ENCODE measurements at regions not wholly inside any gene's neighbourhood (a gene's known extent, or its start where the extent isn't known, plus 50 kb on each side); places are given as distances from the start of the nearest gene placed in this dataset.
"Not testable (repeated sequence)": the region's sequence is repeated elsewhere in the genome, so short reads cannot be mapped to it uniquely, and the experiment has no call there.

- no peak for DNase-seq
Measured at GRCh38 chr6:81326881-81327561, 425.5 kb downstream of the TENT5A start.

- DNase-seq = no peak
Measured at GRCh38 chr6:81309811-81310210, 442.7 kb downstream of the TENT5A start.

- no peak for DNase-seq
Measured at GRCh38 chr6:81308577-81309279, 443.8 kb downstream of the TENT5A start.

GRCh38 chr6:81307651-81308214 lies 444.7 kb downstream of the TENT5A start:
- DNase-seq = no peak

GRCh38 chr6:81304466-81304865 lies 448.0 kb downstream of the TENT5A start:
- DNase-seq = no peak

- no peak for DNase-seq
Measured at GRCh38 chr6:81300961-81301360, 451.5 kb downstream of the TENT5A start.

GRCh38 chr6:81298751-81299150 lies 453.7 kb downstream of the TENT5A start:
- DNase-seq = no peak

- DNase-seq = no peak
Measured at GRCh38 chr6:81295310-81295709, 457.2 kb downstream of the TENT5A start.

- DNase-seq = no peak
Measured at GRCh38 chr6:81293896-81294295, 458.6 kb downstream of the TENT5A start.

- no peak for DNase-seq
Measured at GRCh38 chr6:81289229-81289628, 463.3 kb downstream of the TENT5A start.

- DNase-seq = no peak
Measured at GRCh38 chr6:81265106-81265505, 487.4 kb downstream of the TENT5A start.

- no peak for DNase-seq
Measured at GRCh38 chr6:81263531-81264168, 488.8 kb downstream of the TENT5A start.

GRCh38 chr6:81262656-81263055 lies 489.8 kb downstream of the TENT5A start:
- DNase-seq = no peak

GRCh38 chr6:81256223-81256622 lies 496.3 kb downstream of the TENT5A start:
- not testable (repeated sequence) for DNase-seq

- no peak for DNase-seq
Measured at GRCh38 chr6:81253821-81254220, 498.7 kb downstream of the TENT5A start.

GRCh38 chr6:81252231-81252630 lies 500.2 kb downstream of the TENT5A start:
- DNase-seq = no peak

GRCh38 chr6:81246200-81246599 lies 506.3 kb downstream of the TENT5A start:
- DNase-seq = no peak

GRCh38 chr6:81242624-81243023 lies 509.9 kb downstream of the TENT5A start:
- no peak for DNase-seq

- DNase-seq = no peak
Measured at GRCh38 chr6:81241126-81242041, 511.1 kb downstream of the TENT5A start.

- no peak for DNase-seq
Measured at GRCh38 chr6:81238390-81238789, 514.1 kb downstream of the TENT5A start.

- DNase-seq = no peak
Measured at GRCh38 chr6:81237226-81237625, 515.3 kb downstream of the TENT5A start.

- no peak for DNase-seq
Measured at GRCh38 chr6:81235512-81235911, 517.0 kb downstream of the TENT5A start.

- no peak for DNase-seq
Measured at GRCh38 chr6:81233990-81234389, 518.5 kb downstream of the TENT5A start.
